ENCODE measurements at regions not wholly inside any gene's neighbourhood (a gene's known extent, or its start where the extent isn't known, plus 50 kb on each side); places are given as distances from the start of the nearest gene placed in this dataset.
A peak's percentile ranks its signal among the peaks of the same experiment; 100 is the strongest.

- peak in 1 of 2 donors; percentile 24 for TF ChIP-seq POLR2AphosphoS5 (IDR thresholded peaks at IDR 0.05)
- TF ChIP-seq, protein P1, sequence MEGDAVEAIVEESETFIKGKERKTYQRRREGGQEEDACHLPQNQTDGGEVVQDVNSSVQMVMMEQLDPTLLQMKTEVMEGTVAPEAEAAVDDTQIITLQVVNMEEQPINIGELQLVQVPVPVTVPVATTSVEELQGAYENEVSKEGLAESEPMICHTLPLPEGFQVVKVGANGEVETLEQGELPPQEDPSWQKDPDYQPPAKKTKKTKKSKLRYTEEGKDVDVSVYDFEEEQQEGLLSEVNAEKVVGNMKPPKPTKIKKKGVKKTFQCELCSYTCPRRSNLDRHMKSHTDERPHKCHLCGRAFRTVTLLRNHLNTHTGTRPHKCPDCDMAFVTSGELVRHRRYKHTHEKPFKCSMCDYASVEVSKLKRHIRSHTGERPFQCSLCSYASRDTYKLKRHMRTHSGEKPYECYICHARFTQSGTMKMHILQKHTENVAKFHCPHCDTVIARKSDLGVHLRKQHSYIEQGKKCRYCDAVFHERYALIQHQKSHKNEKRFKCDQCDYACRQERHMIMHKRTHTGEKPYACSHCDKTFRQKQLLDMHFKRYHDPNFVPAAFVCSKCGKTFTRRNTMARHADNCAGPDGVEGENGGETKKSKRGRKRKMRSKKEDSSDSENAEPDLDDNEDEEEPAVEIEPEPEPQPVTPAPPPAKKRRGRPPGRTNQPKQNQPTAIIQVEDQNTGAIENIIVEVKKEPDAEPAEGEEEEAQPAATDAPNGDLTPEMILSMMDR (IDR thresholded peaks at IDR 0.05): no peak
- TF ChIP-seq POLR2A (IDR thresholded peaks at IDR 0.05): no peak
- no peak for TF ChIP-seq EP300 (IDR thresholded peaks at IDR 0.05)
These were observed 272.5 kb downstream of the GADD45G start for GRCh38 chr9:89877051-89878002.

Data from upper lobe of left lung (tissue), 4 donors.